Erythroblast (primary cell): ENCODE measurements at regions not wholly inside any gene's neighbourhood (a gene's known extent, or its start where the extent isn't known, plus 50 kb on each side); places are given as distances from the start of the nearest gene placed in this dataset.

ENCODE experiments used
- GATA1 ChIP-seq: IDR thresholded peaks from 2 replicates; pipeline ENCODE4 v1.6.1; 2011; ENCODE audit warnings: low read depth, mild to moderate bottlenecking, control low read depth, low read length, moderate library complexity
- POLR2A ChIP-seq: IDR thresholded peaks from 2 replicates; pipeline ENCODE4 v1.6.1; 2011; ENCODE audit warnings: mild to moderate bottlenecking, low read length

GRCh38 chr10:62577076-62577475 lies 202.9 kb downstream of the ZNF365 start:
- TF ChIP-seq POLR2A (no peak), GATA1 (no peak)
